ENCODE measurements at regions not wholly inside any gene's neighbourhood (a gene's known extent, or its start where the extent isn't known, plus 50 kb on each side); places are given as distances from the start of the nearest gene placed in this dataset.

- no peak for DNase-seq
Measured at GRCh38 chr7:106480616-106481031, 180.3 kb downstream of the CCDC71L start.

- no peak for DNase-seq
Measured at GRCh38 chr7:106480161-106480579, 180.8 kb downstream of the CCDC71L start.

GRCh38 chr7:106476751-106477150, 184.2 kb downstream of the CCDC71L start:
- DNase-seq: no peak

GRCh38 chr7:106472741-106473140, 188.0 kb upstream of the NAMPT start:
- no peak for DNase-seq

- no peak for DNase-seq
Measured at GRCh38 chr7:106471686-106472440, 187.1 kb upstream of the NAMPT start.

GRCh38 chr7:106471021-106471420, 186.2 kb upstream of the NAMPT start:
- no peak for DNase-seq

- DNase-seq: no peak
Measured at GRCh38 chr7:106466867-106467266, 182.1 kb upstream of the NAMPT start.

GRCh38 chr7:106465704-106466468, 181.1 kb upstream of the NAMPT start:
- DNase-seq: no peak

GRCh38 chr7:106464651-106465050, 179.9 kb upstream of the NAMPT start:
- no peak for DNase-seq

GRCh38 chr7:106463851-106464611, 179.2 kb upstream of the NAMPT start:
- DNase-seq: no peak

GRCh38 chr7:106462914-106463482, 178.2 kb upstream of the NAMPT start:
- DNase-seq: no peak

GRCh38 chr7:106462365-106462859, 177.6 kb upstream of the NAMPT start:
- no peak for DNase-seq

GRCh38 chr7:106460792-106461254, 176.0 kb upstream of the NAMPT start:
- no peak for DNase-seq

GRCh38 chr7:106459397-106460072, 174.8 kb upstream of the NAMPT start:
- no peak for DNase-seq

- DNase-seq: no peak
Measured at GRCh38 chr7:106457678-106458077, 172.9 kb upstream of the NAMPT start.

GRCh38 chr7:106456329-106456728, 171.5 kb upstream of the NAMPT start:
- no peak for DNase-seq

GRCh38 chr7:106452031-106452851, 167.5 kb upstream of the NAMPT start:
- no peak for DNase-seq

- no peak for DNase-seq
Measured at GRCh38 chr7:106451171-106451570, 166.4 kb upstream of the NAMPT start.

- no peak for DNase-seq
Measured at GRCh38 chr7:106450716-106451115, 165.9 kb upstream of the NAMPT start.

- no peak for DNase-seq
Measured at GRCh38 chr7:106448992-106449859, 164.4 kb upstream of the NAMPT start.

Data from activated CD8-positive, alpha-beta memory T cell treated with anti-CD3 and anti-CD28 coated beads, Interleukin-2, amount 50 U/mL, for 48 hours (primary cell).